ENCODE measurements at regions not wholly inside any gene's neighbourhood (a gene's known extent, or its start where the extent isn't known, plus 50 kb on each side); places are given as distances from the start of the nearest gene placed in this dataset.

- DNase-seq (ENCODE audit: extremely low read depth in 1 of 2, low read depth in 1 of 2) = no peak
Observed at GRCh38 chr2:217393585-217394032, 533.7 kb upstream of the TNP1 start.

- DNase-seq (ENCODE audit: extremely low read depth in 1 of 2, low read depth in 1 of 2) = no peak
Observed at GRCh38 chr2:217392930-217393584, 533.2 kb upstream of the TNP1 start.

GRCh38 chr2:217387776-217388387 lies 528.0 kb upstream of the TNP1 start:
- DNase-seq (ENCODE audit: extremely low read depth in 1 of 2, low read depth in 1 of 2) = no peak

- DNase-seq (ENCODE audit: extremely low read depth in 1 of 2, low read depth in 1 of 2) = no peak
Observed at GRCh38 chr2:217386041-217386440, 526.2 kb upstream of the TNP1 start.

- no peak for DNase-seq (ENCODE audit: extremely low read depth in 1 of 2, low read depth in 1 of 2)
Observed at GRCh38 chr2:217383620-217384019, 523.8 kb upstream of the TNP1 start.

GRCh38 chr2:217382794-217383193 lies 522.9 kb upstream of the TNP1 start:
- DNase-seq (ENCODE audit: extremely low read depth in 1 of 2, low read depth in 1 of 2) = no peak

- DNase-seq (ENCODE audit: extremely low read depth in 1 of 2, low read depth in 1 of 2) = no peak
Observed at GRCh38 chr2:217379807-217380206, 519.9 kb upstream of the TNP1 start.

GRCh38 chr2:217372794-217373193 lies 512.9 kb upstream of the TNP1 start:
- DNase-seq (ENCODE audit: extremely low read depth in 1 of 2, low read depth in 1 of 2) = no peak

- no peak for DNase-seq (ENCODE audit: extremely low read depth in 1 of 2, low read depth in 1 of 2)
Observed at GRCh38 chr2:217371781-217372213, 511.9 kb upstream of the TNP1 start.

- peak; percentile 0 to 27 for DNase-seq (ENCODE audit: extremely low read depth in 1 of 2, low read depth in 1 of 2)
Observed at GRCh38 chr2:217370391-217370790, 510.5 kb upstream of the TNP1 start.

- DNase-seq (ENCODE audit: extremely low read depth in 1 of 2, low read depth in 1 of 2) = no peak
Observed at GRCh38 chr2:217367464-217367863, 507.6 kb upstream of the TNP1 start.

- no peak for DNase-seq (ENCODE audit: extremely low read depth in 1 of 2, low read depth in 1 of 2)
Observed at GRCh38 chr2:217366966-217367365, 507.1 kb upstream of the TNP1 start.

GRCh38 chr2:217366266-217366895 lies 506.5 kb upstream of the TNP1 start:
- no peak for DNase-seq (ENCODE audit: extremely low read depth in 1 of 2, low read depth in 1 of 2)

GRCh38 chr2:217365656-217366055 lies 505.8 kb upstream of the TNP1 start:
- no peak for DNase-seq (ENCODE audit: extremely low read depth in 1 of 2, low read depth in 1 of 2)

GRCh38 chr2:217364224-217364623 lies 504.4 kb upstream of the TNP1 start:
- DNase-seq (ENCODE audit: extremely low read depth in 1 of 2, low read depth in 1 of 2) = no peak

- no peak for DNase-seq (ENCODE audit: extremely low read depth in 1 of 2, low read depth in 1 of 2)
Observed at GRCh38 chr2:217363470-217363869, 503.6 kb upstream of the TNP1 start.

GRCh38 chr2:217362710-217363109 lies 502.8 kb upstream of the TNP1 start:
- no peak for DNase-seq (ENCODE audit: extremely low read depth in 1 of 2, low read depth in 1 of 2)

- DNase-seq (ENCODE audit: extremely low read depth in 1 of 2, low read depth in 1 of 2) = no peak
Observed at GRCh38 chr2:217362286-217362685, 502.4 kb upstream of the TNP1 start.

GRCh38 chr2:217361483-217361880 lies 501.6 kb upstream of the TNP1 start:
- DNase-seq (ENCODE audit: extremely low read depth in 1 of 2, low read depth in 1 of 2) = no peak

GRCh38 chr2:217360781-217361482 lies 501.1 kb upstream of the TNP1 start:
- no peak for DNase-seq (ENCODE audit: extremely low read depth in 1 of 2, low read depth in 1 of 2)

- DNase-seq (ENCODE audit: extremely low read depth in 1 of 2, low read depth in 1 of 2) = no peak
Observed at GRCh38 chr2:217360111-217360510, 500.2 kb upstream of the TNP1 start.

Measured in stimulated activated CD8-positive, alpha-beta memory T cell treated with anti-CD3 and anti-CD28 coated beads, Interleukin-7, amount 100 ng/mL, for 48 hours (primary cell).